ENCODE measurements at regions not wholly inside any gene's neighbourhood (a gene's known extent, or its start where the extent isn't known, plus 50 kb on each side); places are given as distances from the start of the nearest gene placed in this dataset.
"Not testable (repeated sequence)": the region's sequence is repeated elsewhere in the genome, so short reads cannot be mapped to it uniquely, and the experiment has no call there.

DNA sequence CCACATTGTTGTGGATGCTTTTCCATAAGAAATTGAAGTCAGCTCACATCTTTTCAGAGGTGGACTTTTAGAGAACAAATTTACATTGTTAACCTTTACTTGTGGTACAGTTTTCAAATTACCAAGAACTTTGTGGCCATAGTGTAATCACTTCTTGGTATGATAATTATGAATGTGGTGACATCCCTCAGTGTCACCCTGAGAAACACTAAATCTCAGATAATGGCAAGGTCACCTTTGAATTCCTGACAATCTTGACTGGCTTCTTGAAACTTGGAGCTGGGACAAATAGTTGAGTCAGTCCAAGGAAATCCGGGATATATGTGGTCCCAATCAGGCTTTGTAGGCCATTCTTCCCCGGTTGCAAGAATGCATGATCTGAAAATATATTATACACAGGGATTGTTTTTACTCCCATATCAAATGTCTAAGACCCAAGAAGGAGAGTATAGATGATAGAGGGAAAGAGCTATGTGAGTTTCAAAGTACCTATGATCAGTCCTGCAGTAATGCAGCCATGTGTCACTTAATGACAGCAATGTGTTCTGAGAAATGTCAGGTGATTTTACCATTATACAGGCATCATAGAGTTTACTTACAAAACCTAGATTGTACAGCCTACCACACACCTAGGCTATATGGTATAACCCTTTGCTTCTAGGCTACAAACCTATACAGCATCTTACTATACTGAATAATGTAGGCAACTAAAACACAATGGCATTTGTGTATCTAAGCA is 120.8 kb upstream of the MTHFD1L start:
- DNase-seq (ENCODE audit: low read depth in 1 of 2, low spot score in 2 of 2), result no peak
- Histone ChIP-seq H3K9me3 (replicated peaks) (no peaks in the 10 kb centered on the region), H3K4me1 (replicated peaks) (no peaks in the 10 kb centered on the region), H3K27me3 (replicated peaks) (peaks cover 9% of the 10 kb centered on the region), H3K4me3 (no peak overlapping the region), H3K27ac (no peak overlapping the region), H3K36me3 (no peaks in the 10 kb centered on the region)

- no peaks in the 10 kb centered on the region for H3K36me3 ChIP-seq
- no peak for DNase-seq (ENCODE audit: low read depth in 1 of 2, low spot score in 2 of 2)
- H3K4me3 ChIP-seq, result no peak overlapping the region
- no peaks in the 10 kb centered on the region for H3K9me3 ChIP-seq (replicated peaks)
- H3K27ac ChIP-seq, result no peak overlapping the region
- H3K27me3 ChIP-seq (replicated peaks), result peaks cover 9% of the 10 kb centered on the region
- no peaks in the 10 kb centered on the region for H3K4me1 ChIP-seq (replicated peaks)
Observed at GRCh38 chr6:150745896-150746295, 119.6 kb upstream of the MTHFD1L start.

- Histone ChIP-seq H3K27me3 (replicated peaks) (peaks cover 9% of the 10 kb centered on the region), H3K9me3 (replicated peaks) (no peaks in the 10 kb centered on the region), H3K4me1 (replicated peaks) (no peaks in the 10 kb centered on the region), H3K27ac (no peak overlapping the region), H3K36me3 (no peaks in the 10 kb centered on the region), H3K4me3 (no peak overlapping the region)
- DNase-seq (ENCODE audit: low read depth in 1 of 2, low spot score in 2 of 2), result no peak
Observed at GRCh38 chr6:150747155-150747554, 118.3 kb upstream of the MTHFD1L start.

DNA sequence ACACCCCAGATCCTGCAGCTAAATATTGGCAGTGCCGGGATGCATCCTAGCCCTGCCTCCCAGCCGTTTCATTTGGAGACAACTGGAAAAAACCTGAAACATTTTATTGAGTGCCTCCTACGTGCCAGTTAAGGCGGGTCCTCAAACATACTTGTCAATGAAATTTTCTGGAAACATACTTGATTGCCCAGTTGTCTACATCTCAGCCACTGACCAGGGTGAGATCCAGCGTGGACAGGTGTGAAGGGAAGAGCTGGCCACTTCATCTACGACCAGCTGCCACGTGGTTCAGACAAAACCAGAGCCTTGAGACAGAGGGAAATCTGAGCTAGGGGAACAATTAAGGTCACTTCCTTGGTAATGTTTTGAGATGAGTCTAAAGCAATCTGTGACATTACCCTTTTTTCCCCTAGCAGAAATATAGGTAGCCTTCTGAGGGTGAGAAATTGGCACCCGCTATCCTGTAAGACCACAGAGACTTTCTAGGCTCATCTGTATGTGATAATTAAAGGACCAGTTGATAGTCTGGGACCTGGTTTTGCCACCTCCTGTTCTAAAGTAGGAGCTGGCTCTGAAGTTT is 116.3 kb upstream of the MTHFD1L start:
- Histone ChIP-seq H3K27me3 (replicated peaks) (peaks cover 9% of the 10 kb centered on the region), H3K36me3 (no peaks in the 10 kb centered on the region), H3K9me3 (replicated peaks) (no peaks in the 10 kb centered on the region), H3K4me1 (replicated peaks) (no peaks in the 10 kb centered on the region), H3K27ac (no peak overlapping the region), H3K4me3 (no peak overlapping the region)
- DNase-seq (ENCODE audit: low read depth in 1 of 2, low spot score in 2 of 2), result no peak

GRCh38 chr6:150751296-150751695 is 114.2 kb upstream of the MTHFD1L start:
- H3K27ac ChIP-seq, result no peak overlapping the region

DNA sequence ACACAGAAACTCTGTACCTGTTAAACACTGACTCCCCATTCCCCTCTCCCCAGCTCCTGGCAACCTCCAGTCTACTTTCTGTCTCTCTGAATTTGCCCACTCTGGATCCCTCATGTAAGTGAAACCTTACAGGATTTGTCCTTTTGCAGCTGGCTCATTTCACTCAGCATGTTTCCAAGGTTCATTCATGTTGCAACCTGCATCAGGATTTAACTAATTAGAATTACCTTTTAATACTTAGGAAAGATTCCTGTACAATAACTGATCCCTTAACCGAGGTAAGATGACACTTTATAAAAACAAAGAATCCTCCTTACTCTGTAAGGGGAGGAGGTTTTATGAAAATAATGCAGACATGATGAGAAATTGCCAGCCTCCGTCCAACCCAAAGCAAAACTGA is 113.1 kb upstream of the MTHFD1L start:
- Histone ChIP-seq H3K27me3 (replicated peaks) (0 out of 2 replicates have a peak, but pooled peaks cover 2% of the 10 kb centered on the region), H3K4me1 (replicated peaks) (no peaks in the 10 kb centered on the region), H3K9me3 (replicated peaks) (no peaks in the 10 kb centered on the region), H3K4me3 (no peak overlapping the region), H3K36me3 (no peaks in the 10 kb centered on the region), H3K27ac (no peak overlapping the region)
- DNase-seq (ENCODE audit: low read depth in 1 of 2, low spot score in 2 of 2), result no peak

More at GRCh38 chr6:150751296-150751695, 114.2 kb upstream of the MTHFD1L start:
- Histone ChIP-seq H3K4me1 (replicated peaks) (no peaks in the 10 kb centered on the region), H3K36me3 (no peaks in the 10 kb centered on the region), H3K4me3 (no peak overlapping the region), H3K9me3 (replicated peaks) (no peaks in the 10 kb centered on the region), H3K27me3 (replicated peaks) (0 out of 2 replicates have a peak, but pooled peaks cover 5% of the 10 kb centered on the region)
- no peak for DNase-seq (ENCODE audit: low read depth in 1 of 2, low spot score in 2 of 2)

DNA sequence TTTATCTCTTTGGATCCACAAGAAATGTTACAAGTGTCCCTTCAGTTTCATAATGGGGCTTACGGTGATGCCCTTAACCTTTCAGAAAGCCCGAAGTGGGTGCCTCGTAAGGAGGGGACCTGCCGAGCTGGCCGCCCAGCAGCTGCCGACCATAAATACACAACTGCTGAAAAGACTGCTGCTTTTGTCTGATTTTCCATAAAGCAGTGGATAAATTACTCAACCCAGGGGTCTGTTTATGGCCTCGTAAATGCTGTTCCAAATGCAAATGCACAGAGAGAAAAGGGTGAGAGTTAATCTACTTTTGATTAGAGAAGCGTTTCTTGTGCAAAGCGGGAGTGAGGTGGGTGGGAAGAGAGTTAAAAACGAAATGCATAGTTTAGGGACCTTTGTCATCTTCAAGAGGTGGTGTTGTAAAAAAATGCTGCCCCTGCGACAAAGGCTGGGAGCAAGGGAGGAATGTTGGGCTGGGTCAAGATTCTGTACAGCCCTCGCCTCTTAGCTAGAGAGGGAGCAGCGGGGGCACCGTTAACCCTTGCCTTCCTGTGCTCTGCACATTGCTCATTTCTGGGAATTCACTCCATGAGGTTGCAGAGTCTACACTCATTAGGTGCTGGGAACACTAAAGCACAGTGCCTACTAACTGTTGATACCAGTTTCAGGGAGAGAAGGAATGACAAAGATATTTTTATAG is 112.0 kb upstream of the MTHFD1L start:
- no peak for DNase-seq (ENCODE audit: low read depth in 1 of 2, low spot score in 2 of 2)
- Histone ChIP-seq H3K36me3 (no peaks in the 10 kb centered on the region), H3K27me3 (replicated peaks) (no peaks in the 10 kb centered on the region)

GRCh38 chr6:150755042-150755441 is 110.5 kb upstream of the MTHFD1L start:
- Histone ChIP-seq H3K4me3 (no peak overlapping the region), H3K9me3 (replicated peaks) (no peaks in the 10 kb centered on the region), H3K27ac (no peak overlapping the region), H3K27me3 (replicated peaks) (no peaks in the 10 kb centered on the region), H3K4me1 (replicated peaks) (no peaks in the 10 kb centered on the region), H3K36me3 (no peaks in the 10 kb centered on the region)
- no peak for DNase-seq (ENCODE audit: low read depth in 1 of 2, low spot score in 2 of 2)

More for the DNA sequence above, 112.0 kb upstream of the MTHFD1L start:
- no peaks in the 10 kb centered on the region for H3K4me1 ChIP-seq (replicated peaks)
- H3K9me3 ChIP-seq (replicated peaks), result no peaks in the 10 kb centered on the region
- no peak overlapping the region for H3K27ac ChIP-seq
- no peak overlapping the region for H3K4me3 ChIP-seq

DNA sequence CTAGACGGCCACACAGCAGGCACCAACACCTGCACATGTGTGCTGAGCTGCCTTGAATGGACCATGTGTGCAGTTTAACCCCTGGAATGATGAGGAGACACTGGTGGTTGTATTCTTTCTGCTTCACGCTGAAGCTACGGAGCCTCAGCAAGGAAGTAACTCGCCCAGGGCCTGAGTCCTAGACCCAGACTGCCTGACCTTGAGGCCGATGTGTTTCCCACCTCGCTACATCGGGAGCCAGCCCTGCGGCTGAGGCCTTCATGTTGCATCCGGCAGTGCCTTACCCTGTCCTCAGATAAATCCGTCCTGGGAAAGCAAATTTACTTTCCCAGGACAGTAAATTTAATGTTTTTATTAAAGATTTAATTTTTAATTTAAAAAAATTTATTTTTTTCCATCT is 110.0 kb upstream of the MTHFD1L start:
- Histone ChIP-seq H3K27me3 (replicated peaks) (no peaks in the 10 kb centered on the region), H3K27ac (no peak overlapping the region), H3K4me1 (replicated peaks) (no peaks in the 10 kb centered on the region), H3K36me3 (no peaks in the 10 kb centered on the region), H3K9me3 (replicated peaks) (no peaks in the 10 kb centered on the region), H3K4me3 (no peak overlapping the region)
- no peak for DNase-seq (ENCODE audit: low read depth in 1 of 2, low spot score in 2 of 2)

DNA sequence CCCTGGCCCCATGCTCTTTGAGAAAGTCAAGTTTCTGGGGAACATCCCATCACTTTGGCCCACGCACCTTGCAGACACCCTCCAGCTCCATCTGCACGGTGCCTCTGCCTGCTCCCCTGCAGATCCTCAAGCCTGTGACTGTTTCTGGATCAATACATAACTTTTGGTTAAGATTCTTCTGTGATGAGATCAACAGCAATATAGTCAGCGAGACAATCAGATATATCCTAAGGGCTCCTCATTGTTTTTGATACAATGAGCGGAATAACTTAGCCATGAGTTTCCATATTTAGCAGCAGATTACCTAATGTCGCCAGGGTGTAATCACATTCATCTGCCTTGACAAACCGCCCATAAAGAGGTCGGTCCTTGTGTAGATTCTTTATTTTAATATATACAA is 109.3 kb upstream of the MTHFD1L start:
- Histone ChIP-seq H3K4me1 (replicated peaks) (no peaks in the 10 kb centered on the region), H3K27ac (no peak overlapping the region), H3K27me3 (replicated peaks) (no peaks in the 10 kb centered on the region), H3K4me3 (no peak overlapping the region), H3K36me3 (no peaks in the 10 kb centered on the region), H3K9me3 (replicated peaks) (no peaks in the 10 kb centered on the region)
- DNase-seq (ENCODE audit: low read depth in 1 of 2, low spot score in 2 of 2), result no peak

- not testable (repeated sequence) for H3K4me3 ChIP-seq; H3K36me3 ChIP-seq; DNase-seq (ENCODE audit: low read depth in 1 of 2, low spot score in 2 of 2); H3K27me3 ChIP-seq (replicated peaks); H3K9me3 ChIP-seq (replicated peaks); H3K4me1 ChIP-seq (replicated peaks); H3K27ac ChIP-seq
Observed at GRCh38 chr6:150757807-150758206, 107.7 kb upstream of the MTHFD1L start.

DNA sequence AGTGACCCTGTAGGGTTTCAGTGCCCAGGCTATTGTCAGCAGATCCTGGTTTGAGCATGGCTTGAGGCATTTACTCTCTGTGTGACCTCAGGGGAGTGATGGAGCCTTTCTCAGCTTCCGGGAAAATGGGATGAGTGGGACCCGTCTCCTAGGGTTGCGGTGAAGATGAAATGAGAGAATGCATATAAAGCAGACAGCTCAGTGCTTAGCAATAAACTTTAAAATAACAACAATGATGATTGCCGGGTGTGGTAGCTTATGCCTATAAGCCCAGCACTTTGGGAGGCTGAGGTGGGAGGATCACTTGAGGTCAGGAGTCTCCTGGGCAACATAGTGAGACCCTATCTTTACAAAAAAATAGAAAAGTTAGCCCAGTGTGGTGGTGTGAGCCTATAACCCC is 106.0 kb upstream of the MTHFD1L start:
- Histone ChIP-seq H3K4me1 (replicated peaks) (no peaks in the 10 kb centered on the region), H3K27ac (no peak overlapping the region), H3K27me3 (replicated peaks) (no peaks in the 10 kb centered on the region), H3K9me3 (replicated peaks) (no peaks in the 10 kb centered on the region), H3K36me3 (no peaks in the 10 kb centered on the region), H3K4me3 (no peak overlapping the region)
- no peak for DNase-seq (ENCODE audit: low read depth in 1 of 2, low spot score in 2 of 2)

DNA sequence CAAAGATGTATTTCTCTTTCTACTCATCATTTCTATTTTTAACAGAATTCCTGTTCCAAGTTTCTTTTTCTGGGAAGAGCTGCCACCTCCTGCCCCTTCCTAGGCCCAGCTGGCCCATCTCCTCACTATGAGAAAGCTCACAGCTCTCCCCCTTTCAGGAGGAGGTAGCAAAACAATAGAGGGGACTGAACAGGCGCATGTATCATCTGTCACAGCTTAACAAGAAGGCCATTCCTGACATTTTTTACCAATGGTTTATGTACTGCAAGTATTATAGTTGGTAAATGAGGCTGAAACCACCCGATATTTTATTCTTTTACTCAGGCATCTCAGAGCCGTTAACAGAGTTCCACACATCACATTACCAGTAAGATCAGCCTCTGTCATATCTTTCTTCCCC is 103.7 kb upstream of the MTHFD1L start:
- DNase-seq (ENCODE audit: low read depth in 1 of 2, low spot score in 2 of 2), result no peak
- Histone ChIP-seq H3K4me3 (no peak overlapping the region), H3K4me1 (replicated peaks) (no peaks in the 10 kb centered on the region), H3K27me3 (replicated peaks) (no peaks in the 10 kb centered on the region), H3K9me3 (replicated peaks) (no peaks in the 10 kb centered on the region), H3K27ac (no peak overlapping the region), H3K36me3 (no peaks in the 10 kb centered on the region)

GRCh38 chr6:150764334-150765066 is 101.0 kb upstream of the MTHFD1L start:
- Histone ChIP-seq H3K9me3 (replicated peaks) (no peaks in the 10 kb centered on the region; the same call in 1 of the 2 replicates), H3K4me3 (no peak overlapping the region), H3K27me3 (replicated peaks) (no peaks in the 10 kb centered on the region), H3K27ac (no peak overlapping the region), H3K4me1 (replicated peaks) (peaks cover 9% of the 10 kb centered on the region), H3K36me3 (no peaks in the 10 kb centered on the region)
- no peak for DNase-seq (ENCODE audit: low read depth in 1 of 2, low spot score in 2 of 2)
